Activated naive CD4-positive, alpha-beta T cell treated with Interleukin-2 at 50 U/mL for 16 hours (primary cell): ENCODE measurements at regions not wholly inside any gene's neighbourhood (a gene's known extent, or its start where the extent isn't known, plus 50 kb on each side); places are given as distances from the start of the nearest gene placed in this dataset.
"Not testable (repeated sequence)": the region's sequence is repeated elsewhere in the genome, so short reads cannot be mapped to it uniquely, and the experiment has no call there.

Experiments used
- DNase-seq: peaks from one replicate; pipeline ENCODE4 v3.0.0-alpha.2; 2020

DNA sequence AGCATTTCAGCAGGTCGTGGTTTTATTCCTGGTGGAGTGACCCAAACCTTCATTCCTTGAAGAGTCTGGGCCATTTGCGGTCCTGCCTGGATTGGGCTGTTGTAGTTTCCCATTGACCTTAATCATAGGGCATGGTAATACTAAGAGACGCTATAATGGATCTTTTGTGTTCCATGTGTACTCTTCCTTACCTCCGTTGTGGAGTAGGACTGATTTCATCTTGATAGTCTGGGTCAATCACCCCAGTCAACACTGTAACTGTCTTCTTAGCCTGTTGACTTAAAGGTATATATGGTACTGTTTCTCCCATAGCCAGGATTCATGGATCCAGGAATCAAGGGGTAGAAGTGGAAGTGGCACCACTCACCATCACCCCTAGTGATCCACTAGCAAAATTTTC lies 643.6 kb downstream of the PLOD2 start:
- DNase-seq: not testable (repeated sequence)

DNA sequence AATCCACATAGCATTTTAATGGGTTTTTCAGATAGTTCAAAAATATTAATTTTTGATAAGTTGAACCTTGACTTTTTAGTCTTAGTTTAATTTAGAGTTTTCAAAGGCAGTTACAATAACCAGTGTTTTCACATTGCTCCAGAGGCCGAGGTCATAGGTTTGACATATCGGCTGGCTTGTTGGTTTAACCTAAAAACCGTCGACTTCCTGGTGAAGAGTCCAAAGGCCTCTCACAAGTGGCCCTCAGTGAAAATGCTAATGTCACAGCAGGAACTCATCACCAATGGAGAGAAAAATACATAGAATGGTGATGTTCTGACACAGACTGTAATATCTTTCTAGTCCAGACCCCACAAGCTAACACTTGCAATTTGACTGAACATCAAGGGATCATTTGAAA lies 642.3 kb downstream of the PLOD2 start:
- DNase-seq: no peak

DNA sequence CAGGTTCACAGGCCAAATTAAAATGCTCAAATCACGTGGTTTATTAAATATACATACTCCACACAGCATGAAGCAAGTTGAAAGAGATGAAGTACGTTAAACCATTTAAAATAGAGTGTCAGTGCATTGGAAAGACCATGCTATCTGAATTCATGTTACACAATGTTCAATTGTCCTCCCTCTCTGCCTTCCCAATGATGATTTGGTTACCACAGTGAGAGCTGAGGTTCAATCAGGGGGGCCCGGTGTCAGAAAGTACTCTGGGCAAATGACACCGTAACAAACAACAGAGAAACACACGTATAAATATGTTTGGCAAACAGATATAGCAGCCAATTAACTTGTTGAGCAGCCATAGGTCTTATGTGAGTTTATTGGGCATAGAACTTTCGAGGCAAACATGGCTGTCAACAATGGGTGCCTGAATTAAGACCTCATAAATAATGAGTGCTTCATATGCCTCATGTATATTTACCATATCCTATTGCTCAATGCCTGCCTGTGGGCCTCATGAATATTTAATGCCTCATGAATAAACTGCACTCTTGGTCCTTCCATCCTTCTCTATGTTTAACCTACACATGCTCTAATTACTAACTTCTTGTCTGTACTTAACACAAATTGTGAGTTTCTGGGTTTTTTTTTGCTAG lies 641.5 kb downstream of the PLOD2 start:
- DNase-seq: no peak

DNA sequence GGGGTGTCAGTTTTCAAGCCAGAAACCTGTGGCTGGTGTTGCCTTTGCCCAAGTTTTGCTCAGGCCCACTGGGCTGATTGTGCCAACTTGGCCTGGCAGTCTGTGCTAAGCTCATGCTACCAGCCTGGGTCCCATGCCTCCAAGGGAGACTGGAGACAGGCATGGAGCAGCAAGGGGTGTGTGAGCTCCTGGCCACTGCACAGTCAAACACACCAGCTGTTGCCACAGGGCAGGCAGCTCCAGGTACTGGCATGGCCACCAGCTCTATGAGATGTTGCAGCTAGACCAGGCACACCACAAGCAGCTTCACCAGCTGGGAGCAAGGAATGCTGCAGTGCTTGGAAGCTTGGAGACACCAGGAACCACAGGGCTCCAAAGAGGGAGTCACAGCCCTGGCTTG lies 638.8 kb downstream of the PLOD2 start:
- no peak for DNase-seq

DNA sequence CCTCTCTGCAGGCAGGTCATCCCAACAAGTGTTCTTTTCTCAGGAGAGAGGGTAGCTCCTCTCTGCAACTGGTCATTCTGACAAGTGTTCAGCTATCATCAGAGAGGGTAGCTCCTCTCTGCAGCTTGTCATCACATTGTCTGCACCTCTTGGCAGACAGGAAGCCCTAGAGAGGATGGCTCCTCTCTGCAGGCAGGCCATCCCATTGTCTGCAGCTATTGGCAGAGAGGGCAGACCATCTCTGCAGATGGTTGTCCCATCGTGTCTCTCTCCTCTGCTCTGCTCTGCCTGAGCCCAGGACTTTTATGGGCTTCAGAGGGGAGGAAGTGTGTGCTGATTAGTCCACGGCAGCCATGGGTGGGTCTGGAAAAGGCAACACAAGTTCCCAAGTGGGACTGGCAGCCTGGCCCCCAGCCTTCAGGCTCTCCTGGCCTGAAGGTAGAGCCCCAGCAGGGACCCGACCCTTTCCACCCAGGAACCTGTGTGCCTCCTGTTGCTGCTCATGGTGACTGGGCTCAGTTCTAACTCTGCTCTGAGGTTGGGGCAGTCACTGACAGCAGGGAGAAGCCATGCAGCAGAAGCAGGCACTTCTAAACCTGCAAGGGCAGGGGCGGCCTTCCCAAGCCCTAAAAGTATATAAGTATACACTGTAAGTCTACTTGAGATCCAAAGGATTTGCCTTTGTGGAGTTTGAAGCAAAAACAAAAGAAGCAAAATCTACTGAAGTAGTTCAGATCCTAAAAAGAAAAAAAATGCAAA lies 637.9 kb downstream of the PLOD2 start:
- DNase-seq: no peak

DNA sequence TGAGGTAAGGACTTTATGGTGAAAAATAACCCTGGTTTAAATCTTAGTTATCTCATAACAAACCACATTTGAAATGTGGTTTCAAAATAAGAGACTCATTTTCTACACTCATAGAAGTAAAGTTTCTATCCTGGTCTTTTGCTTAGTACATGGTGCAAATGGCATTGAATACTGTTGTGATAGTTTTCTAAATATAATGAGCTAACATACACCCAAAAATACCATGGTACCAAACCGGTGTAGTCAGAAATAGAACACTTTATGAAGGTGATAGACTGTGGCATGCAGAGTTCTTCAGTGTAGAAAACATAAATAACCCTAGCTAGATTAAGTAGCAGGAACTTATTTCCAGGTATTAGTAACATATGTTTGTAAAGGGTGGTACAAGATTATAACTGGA lies 629.4 kb downstream of the PLOD2 start:
- no peak for DNase-seq

DNA sequence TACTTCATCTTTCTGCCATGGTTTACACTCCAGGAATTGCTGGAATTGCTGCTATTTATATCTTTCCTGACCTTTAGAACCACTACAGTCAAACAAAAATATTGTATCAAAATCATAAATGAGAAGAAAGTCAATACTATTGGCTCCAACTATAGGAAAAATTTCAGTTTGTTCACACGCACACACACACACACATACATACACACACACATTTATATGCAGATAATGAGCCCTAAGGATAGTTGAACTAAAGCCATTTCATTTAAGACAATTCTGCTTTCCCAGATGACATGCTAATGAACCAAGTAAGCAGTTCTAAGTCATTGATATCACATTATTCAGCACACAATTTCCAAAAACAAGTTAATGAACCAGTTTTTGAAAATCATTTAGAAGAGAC lies 627.3 kb downstream of the PLOD2 start:
- no peak for DNase-seq

DNA sequence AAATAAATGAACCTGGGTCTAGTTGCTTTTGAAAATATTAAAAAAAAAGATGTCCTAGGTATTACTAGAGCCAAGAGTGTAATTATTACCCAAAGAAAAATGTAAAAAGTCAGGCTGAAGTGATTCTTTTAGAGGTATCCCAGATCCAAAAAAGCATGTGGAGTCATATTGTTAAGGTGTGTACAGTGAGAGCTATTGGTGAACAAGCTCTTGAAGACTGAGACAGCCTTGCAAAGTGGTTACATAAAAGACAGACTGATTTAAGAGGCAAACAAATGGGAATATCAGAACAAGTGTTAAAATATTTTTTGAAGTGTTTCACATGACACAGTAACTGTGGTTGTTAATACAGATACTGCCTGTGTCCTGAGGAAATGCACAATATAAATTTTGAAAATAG lies 624.5 kb downstream of the PLOD2 start:
- DNase-seq: no peak

DNA sequence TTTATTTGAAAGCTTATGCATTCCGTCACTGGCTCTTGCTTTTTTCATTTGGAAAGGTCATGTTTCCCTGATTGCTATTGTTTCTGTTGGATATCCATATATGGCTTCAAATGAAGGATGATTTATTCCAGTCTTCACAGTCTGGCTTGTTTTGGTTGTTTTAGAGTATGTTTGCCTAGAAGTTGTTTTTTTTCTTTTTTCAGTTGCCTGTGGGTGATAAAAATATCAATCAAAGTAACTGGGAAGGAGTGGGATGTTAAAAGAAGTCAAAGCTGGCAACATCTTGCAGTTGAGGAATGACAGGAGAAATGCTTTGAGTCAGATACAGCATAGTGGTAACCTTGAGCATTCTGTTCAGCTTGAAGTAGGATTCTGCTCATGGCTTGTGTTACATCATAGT lies 610.5 kb downstream of the PLOD2 start:
- DNase-seq: no peak

DNA sequence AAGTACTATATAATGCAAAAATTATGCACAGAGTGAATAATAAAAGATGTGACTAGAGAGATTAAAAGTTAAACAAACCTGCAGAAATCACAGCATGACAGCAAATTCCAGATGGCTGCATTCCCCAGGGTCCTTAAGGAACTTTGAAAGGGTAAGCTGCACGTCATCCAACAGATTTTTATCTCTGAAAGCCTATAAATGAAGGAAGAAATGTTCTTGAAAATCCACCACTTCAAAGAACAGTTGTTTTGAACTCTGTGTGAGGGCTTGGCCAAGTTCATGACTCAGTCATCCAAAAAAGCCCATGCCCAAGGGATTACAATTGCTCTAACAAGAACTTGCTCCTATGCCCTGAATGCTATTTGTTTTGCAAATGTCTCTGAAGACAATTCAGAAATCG lies 603.6 kb downstream of the PLOD2 start:
- DNase-seq: no peak

DNA sequence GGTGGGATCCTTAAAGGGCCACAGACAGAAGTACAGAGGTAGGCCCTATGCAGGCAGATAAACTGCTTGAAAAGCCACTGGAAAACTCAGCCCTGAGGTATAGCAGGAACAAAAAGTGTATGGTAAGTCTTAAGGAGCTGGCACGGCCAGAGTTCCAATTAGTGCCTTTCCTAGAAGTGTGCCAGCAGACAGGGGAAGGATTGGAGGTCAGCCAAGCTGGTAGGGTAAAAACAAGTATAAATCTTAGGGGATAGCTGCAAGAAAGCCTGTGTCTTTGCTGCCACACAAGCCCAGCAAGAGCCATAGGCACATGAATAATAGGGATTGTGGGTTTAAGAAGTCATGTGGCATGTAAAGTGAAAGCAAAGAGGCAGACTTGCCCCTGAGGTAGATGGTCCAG lies 582.5 kb downstream of the PLOD2 start:
- no peak for DNase-seq

DNA sequence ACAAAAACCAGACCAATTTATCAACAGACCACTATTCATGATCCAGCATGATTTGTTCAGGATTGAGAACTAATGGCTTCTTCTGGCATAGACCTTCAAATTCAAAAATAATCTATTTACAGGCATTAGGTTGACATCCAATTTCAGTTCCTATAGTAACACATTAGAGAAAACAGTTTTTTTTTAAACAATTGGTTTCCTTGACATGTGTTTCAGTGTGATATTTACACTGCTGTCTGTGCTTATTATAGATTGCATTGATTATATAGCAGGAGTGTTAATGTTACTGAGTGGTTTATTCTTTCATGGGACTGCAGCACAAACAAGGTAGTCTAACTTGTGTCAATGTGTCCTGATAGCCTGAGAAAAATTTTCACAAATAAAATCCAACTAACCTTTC lies 579.3 kb downstream of the PLOD2 start:
- DNase-seq: no peak

DNA sequence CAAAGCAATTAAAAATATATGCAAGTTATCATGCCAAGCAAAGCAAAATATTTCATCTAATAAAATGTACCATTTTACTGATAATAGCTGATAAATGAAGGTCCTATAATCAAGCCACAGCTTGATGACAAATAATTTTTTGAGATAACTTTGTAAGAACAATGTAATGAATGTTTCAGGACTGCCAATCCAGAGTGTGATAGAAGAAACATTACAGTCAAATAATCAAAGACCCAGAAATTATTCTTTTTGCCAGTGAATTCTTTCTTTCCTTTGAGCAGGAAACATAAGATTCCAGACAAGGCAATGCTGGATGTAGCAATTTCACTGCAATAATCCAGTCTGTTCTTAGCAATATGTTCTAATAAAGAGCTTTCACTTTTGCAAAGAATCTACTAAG lies 556.1 kb downstream of the PLOD2 start:
- DNase-seq: no peak

DNA sequence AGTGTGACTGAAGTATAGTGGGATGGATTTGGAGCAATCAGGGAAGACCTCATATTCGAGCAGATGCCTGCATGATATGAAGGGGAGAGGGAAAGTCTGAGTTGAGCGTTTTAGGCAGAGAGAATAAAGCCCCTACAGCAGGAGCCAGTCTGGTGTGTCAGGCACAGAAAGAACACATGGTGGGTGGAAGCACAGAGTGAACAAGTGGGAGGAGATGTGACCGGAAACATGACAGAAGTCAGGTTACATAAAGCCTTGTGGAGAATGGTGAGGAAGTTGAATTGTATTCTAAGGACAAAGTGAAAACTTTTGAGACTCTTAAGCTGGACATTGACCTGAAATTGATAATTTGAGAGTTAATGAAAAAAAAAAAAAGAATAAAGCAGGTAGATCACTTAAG lies 541.0 kb downstream of the PLOD2 start:
- no peak for DNase-seq

DNA sequence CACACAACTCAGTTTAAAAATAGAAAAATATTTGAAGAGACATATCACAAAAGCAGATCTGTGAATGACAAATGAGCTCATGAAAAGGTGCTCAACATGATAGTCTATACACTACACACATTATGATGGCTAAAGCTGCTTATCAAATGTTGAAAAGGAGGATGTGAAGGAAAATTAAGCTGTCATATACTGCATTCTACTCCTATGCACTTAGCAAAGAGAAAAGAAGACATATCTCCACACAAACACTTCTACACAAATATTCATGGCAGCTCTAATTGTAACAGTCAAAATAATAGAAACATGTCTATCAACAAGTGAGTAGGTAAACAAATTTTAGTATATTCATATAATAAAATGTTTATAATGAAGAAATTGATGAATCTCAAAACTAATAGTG lies 540.5 kb downstream of the PLOD2 start:
- no peak for DNase-seq

DNA sequence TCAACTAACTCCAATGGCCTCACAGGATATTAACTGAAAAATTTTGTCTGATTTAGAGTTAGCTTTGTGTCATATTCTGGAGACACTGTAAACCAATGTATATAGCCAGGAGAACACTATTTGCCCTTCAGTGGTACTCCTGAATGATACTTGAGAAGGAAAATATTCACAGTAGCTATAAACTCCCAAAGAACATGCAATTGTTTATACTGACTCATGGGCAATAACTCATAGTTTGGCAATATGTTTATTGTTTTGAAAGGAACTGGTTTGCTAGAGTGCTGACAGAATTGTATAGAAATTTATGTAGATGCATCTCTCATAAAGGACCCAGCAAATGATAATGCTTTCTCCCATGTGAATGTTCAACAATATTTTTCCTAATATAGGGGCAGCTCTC lies 537.6 kb downstream of the PLOD2 start:
- no peak for DNase-seq

DNA sequence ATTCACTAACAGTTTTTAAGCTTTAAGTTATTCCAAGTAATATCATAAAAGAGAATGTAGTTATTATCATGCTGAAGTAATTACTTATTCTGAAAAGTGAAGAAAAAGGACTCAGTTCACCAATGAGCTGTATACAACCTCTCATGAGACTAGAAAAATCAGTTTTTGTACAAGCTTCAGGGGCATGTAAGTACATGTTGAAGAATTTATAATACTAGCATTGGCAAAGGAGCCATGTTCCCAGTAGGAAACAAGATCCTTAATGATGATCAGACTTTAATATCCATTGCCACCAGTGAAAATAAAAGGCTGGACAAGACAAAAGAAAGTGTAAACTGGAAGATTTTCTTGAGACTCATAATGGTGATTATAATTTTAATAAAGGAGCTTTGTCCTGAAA lies 532.8 kb downstream of the PLOD2 start:
- DNase-seq: no peak

DNA sequence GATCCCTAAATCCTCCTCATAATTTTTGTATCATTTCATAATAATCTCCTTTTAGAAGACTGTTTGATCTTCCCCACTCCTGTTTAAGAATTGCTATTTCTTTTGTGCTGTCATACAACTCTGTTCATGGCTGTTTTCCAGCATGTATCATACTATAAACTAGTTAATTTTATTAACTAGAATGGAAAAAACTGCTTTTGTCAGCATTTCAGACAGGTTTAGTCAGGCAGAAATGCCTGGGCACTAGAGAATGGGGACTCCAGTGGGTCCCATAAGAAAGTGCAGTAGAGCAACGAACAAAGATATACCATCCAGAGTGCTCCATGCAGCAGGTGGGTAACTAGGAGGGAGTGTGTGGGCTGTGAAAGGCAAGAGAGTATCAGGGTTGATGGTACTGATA lies 523.9 kb downstream of the PLOD2 start:
- no peak for DNase-seq

DNA sequence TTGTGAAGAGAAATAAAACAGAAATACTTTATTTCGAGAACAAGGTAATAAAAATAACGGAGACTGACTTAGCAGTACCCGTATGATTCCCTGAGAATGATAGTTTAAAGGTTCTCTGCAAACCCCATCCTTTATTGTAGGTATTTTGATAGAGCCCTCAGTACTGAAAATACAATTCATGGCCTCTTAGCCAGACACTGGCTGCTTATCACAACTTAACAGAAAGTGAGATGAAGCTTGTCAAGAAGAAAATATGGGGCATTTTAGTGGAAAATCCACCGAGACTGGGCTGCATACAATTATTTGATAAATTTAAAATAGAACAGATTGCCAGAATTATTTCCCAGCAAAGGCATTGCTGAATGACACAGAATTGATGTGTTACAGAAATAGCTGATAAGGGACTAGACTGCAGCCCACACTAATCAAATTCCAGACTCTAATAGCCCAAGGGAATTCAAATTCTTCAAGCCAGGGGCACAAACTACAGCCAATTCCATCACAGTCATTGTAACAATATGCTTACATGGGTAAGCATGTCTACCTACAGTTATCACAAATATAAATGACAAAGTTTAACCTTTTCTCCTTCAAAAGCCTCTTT lies 521.9 kb downstream of the PLOD2 start:
- no peak for DNase-seq

DNA sequence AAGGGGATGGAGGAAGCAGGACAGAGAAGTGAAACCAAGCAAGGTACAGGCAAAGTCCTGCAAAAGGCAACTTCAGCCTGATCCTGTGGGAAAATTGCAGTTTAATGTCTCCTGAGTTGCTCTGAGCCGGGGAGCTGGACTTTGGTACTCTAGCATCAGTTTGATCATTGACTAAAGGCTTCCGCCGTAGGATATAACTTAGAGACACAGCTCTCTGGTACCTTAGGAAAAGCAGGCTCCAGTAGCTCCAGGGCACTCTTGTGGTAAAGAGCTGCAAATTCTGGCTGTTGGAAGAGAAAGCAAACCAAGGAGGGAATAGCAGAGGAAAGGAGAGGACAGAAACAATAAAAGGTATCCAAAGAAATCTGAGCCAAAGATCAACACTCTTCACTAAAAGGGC lies 521.1 kb downstream of the PLOD2 start:
- no peak for DNase-seq

DNA sequence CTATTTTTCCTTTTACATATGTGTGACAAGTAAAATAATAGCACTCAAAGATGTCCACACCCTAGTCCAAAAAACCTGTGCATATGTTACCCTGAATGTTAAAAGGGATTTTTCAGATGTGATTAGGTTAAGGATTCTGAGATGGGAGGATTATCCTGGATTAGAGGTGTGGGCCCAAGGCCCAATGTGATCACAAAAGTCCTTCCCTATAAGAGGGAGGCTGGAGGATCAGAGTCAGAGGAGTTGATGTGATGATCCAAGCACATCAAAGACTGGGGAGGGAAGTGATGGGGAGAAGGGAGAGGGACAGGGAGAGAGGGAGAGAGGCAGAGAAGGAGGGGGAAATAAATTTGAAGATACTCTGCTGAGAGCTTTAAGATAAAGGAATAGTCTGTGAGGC lies 512.6 kb downstream of the PLOD2 start:
- DNase-seq: no peak

DNA sequence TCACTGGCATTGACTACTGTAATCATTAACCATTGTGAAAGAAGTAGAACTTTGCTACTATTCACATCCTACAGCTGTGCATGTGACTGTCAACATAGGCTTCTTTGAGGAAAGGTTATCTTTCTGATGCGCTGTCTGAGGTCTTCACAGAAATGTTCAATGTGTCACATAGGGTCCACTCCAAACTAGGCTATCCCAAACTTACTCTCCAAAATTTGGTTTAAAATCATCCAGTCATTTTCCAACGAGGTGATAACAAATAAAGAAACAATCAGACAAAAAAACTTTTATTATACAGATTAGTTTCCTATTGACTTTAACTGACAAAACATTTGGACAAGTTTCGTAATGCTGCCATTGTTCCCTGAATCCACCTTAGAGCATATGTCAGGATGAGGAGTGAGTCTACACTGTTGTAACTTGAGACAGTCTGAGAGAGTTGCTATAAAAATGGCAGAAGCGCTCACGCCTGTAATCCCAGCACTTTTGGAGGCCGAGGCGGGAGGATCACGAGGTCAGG lies 511.6 kb downstream of the PLOD2 start:
- no peak for DNase-seq

DNA sequence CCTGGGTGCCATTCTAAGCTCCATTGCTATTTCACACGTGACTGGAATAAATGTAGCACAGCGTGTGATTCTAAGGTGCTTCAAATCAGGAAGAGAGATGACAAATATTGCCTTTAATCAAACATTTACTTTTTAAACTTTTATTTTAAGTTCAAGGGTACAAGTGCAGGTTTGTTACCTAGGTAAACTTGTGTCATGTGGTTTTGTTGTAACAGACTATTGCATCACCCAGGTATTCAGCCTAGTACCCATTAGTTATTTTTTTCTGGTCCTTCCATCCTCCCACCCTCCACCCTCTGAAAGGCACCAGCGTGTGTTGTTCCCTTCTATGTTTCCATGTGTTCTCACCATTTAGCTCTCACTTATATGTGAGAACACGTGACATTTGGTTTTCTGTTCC lies 510.8 kb downstream of the PLOD2 start:
- no peak for DNase-seq

DNA sequence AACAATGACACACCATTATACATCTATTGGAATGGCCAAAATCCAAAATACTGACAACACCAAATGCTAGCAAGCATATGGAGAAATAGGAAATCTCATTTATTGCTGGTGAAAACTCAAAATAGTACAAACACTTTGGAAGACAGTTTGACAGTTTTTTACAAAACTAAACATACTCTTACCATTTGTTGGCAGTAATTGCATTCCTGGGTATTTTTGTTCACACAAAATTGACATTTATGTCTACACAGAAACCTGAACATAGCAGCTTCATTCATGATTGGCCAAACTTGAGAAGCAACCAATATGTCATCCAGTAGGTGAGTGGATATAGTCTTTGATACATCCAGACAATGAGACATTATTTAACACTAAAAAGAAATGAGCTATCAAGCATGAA lies 489.9 kb downstream of the PLOD2 start:
- no peak for DNase-seq
